ENCODE measurements at regions not wholly inside any gene's neighbourhood (a gene's known extent, or its start where the extent isn't known, plus 50 kb on each side); places are given as distances from the start of the nearest gene placed in this dataset.

DNA sequence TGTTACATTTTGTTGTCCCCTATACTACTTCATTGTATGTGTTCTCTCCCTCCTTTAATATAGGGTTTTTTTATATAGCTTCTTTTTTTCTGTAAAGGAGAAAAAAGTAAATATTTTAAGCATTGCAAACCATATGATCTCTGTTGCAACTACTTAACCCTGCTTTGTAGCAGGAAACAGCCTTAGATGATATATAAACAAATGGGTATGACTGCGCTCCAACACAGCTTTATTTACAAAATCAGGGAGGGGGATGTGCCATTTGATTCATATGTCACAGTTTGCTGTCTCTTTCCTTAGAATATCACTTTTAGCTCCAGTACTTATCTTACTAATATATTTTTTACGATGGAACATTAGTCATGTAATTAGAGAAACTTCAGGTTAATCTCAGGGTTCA is 155.2 kb upstream of the GNAI1 start (continued):
- TF ChIP-seq, protein P1, sequence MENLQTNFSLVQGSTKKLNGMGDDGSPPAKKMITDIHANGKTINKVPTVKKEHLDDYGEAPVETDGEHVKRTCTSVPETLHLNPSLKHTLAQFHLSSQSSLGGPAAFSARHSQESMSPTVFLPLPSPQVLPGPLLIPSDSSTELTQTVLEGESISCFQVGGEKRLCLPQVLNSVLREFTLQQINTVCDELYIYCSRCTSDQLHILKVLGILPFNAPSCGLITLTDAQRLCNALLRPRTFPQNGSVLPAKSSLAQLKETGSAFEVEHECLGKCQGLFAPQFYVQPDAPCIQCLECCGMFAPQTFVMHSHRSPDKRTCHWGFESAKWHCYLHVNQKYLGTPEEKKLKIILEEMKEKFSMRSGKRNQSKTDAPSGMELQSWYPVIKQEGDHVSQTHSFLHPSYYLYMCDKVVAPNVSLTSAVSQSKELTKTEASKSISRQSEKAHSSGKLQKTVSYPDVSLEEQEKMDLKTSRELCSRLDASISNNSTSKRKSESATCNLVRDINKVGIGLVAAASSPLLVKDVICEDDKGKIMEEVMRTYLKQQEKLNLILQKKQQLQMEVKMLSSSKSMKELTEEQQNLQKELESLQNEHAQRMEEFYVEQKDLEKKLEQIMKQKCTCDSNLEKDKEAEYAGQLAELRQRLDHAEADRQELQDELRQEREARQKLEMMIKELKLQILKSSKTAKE (IDR thresholded peaks at IDR 0.05; ENCODE audit: low read depth, poor library complexity, severe bottlenecking) = no peak
- TF ChIP-seq TCF7 (IDR thresholded peaks at IDR 0.05; ENCODE audit: borderline replicate concordance) (no peak), POLR2AphosphoS2 (IDR thresholded peaks at IDR 0.05; ENCODE audit: low read depth, low read length) (no peak), EZH2 (IDR thresholded peaks at IDR 0.05; ENCODE audit: borderline replicate concordance, control insufficient read depth, low read depth, low read length) (no peak), ZNF622 (IDR thresholded peaks at IDR 0.05) (no peak), EGR1 (IDR thresholded peaks at IDR 0.05; ENCODE audit: borderline replicate concordance in 1 of 2, low read depth in 2 of 2, low read length in 2 of 2) (no peak)

DNA sequence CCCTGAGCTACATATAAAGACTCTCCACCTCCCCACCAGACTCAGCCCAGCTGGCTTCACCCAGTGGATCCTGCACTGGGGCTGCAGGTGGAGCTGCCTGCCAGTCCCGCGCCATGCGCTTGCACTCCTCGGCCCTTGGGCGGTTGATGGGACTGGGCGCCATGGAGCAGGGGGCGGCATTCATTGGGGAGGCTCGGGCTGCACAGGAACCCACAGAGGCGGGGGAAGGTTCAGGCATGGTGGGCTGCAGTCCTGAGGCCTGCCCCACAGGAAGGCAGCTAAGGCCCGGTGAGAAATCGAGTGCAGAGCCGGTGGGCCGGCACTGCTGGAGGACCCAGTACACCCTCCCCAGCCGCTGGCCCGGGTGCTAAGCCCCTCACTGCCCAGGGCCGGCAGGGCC is 157.2 kb upstream of the GNAI1 start:
- POLR2A ChIA-PET = no interaction called here
- H3K4me3 ChIP-seq = no peak overlapping the region
- BruUV-seq (replicated peaks) = no TSS peak
- intact Hi-C loops (cut with micrococcal nuclease; ENCODE audit: unreplicated experiment) (no loop called here), in situ Hi-C loops (cut with MboI) (no loop called here)
- CTCF ChIA-PET = no interaction called here
- H2AFZ ChIP-seq (ENCODE audit: control insufficient read depth, low read depth, low read length) = no peak overlapping the region
- RAD21 ChIA-PET (ENCODE audit: unreplicated experiment) = no interaction called here
- SMC1A ChIA-PET (ENCODE audit: uncharacterized antibody, unreplicated experiment) = no interaction called here
- no peaks in the 10 kb centered on the region for H3K36me3 ChIP-seq (ENCODE audit: control insufficient read depth in 2 of 2, insufficient read depth in 2 of 2, low read length in 1 of 2)
- FAIRE-seq (no peak), DNase-seq (ENCODE audit: low read depth, low spot score) (no peak), ATAC-seq (no peak)
- no peaks in the 10 kb centered on the region for H4K20me1 ChIP-seq (ENCODE audit: control insufficient read depth, insufficient read depth)
- H3K4me2 ChIP-seq (ENCODE audit: control insufficient read depth, insufficient read depth) = no peak overlapping the region
- WGBS (ENCODE audit: insufficient coverage, insufficient replicate concordance, low lambda C conversion rate, missing lambda C conversion rate) = 72% methylated on average over 13 of the region's 16 CpGs
- H3K4me1 ChIP-seq (ENCODE audit: control insufficient read depth, insufficient read depth, low read length) = no peaks in the 10 kb centered on the region
- no peaks in the 10 kb centered on the region for H3K9me3 ChIP-seq (replicated peaks; ENCODE audit: control insufficient read depth, insufficient read depth, low read length)
- no peaks in the 10 kb centered on the region for H3K79me2 ChIP-seq (ENCODE audit: control insufficient read depth, insufficient read depth, low read length)
- no peak overlapping the region for H3K27ac ChIP-seq (ENCODE audit: control insufficient read depth, insufficient read depth)
- H3K9ac ChIP-seq (ENCODE audit: control insufficient read depth, insufficient read depth, low read length) = no peak overlapping the region
- no peaks in the 10 kb centered on the region for H3K27me3 ChIP-seq (replicated peaks in 1 of 2; ENCODE audit: control insufficient read depth in 2 of 2, insufficient read depth in 2 of 2, low read length in 1 of 2)
- TF ChIP-seq BHLHE40 (IDR thresholded peaks at IDR 0.05; ENCODE audit: borderline replicate concordance in 1 of 2, low read depth in 2 of 2, low read length in 1 of 2) = no peak
- TF ChIP-seq, protein P2, sequence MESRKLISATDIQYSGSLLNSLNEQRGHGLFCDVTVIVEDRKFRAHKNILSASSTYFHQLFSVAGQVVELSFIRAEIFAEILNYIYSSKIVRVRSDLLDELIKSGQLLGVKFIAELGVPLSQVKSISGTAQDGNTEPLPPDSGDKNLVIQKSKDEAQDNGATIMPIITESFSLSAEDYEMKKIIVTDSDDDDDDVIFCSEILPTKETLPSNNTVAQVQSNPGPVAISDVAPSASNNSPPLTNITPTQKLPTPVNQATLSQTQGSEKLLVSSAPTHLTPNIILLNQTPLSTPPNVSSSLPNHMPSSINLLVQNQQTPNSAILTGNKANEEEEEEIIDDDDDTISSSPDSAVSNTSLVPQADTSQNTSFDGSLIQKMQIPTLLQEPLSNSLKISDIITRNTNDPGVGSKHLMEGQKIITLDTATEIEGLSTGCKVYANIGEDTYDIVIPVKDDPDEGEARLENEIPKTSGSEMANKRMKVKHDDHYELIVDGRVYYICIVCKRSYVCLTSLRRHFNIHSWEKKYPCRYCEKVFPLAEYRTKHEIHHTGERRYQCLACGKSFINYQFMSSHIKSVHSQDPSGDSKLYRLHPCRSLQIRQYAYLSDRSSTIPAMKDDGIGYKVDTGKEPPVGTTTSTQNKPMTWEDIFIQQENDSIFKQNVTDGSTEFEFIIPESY (IDR thresholded peaks at IDR 0.05) = no peak
- no peak for TF ChIP-seq CREB1 (IDR thresholded peaks at IDR 0.05; ENCODE audit: low read depth)
- TF ChIP-seq RAD21 (IDR thresholded peaks at IDR 0.05; ENCODE audit: insufficient read depth, low read depth, low read length) = no peak
- TF ChIP-seq, protein P3, sequence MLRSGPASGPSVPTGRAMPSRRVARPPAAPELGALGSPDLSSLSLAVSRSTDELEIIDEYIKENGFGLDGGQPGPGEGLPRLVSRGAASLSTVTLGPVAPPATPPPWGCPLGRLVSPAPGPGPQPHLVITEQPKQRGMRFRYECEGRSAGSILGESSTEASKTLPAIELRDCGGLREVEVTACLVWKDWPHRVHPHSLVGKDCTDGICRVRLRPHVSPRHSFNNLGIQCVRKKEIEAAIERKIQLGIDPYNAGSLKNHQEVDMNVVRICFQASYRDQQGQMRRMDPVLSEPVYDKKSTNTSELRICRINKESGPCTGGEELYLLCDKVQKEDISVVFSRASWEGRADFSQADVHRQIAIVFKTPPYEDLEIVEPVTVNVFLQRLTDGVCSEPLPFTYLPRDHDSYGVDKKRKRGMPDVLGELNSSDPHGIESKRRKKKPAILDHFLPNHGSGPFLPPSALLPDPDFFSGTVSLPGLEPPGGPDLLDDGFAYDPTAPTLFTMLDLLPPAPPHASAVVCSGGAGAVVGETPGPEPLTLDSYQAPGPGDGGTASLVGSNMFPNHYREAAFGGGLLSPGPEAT (IDR thresholded peaks at IDR 0.05; ENCODE audit: low read depth) = no peak
- TF ChIP-seq, protein P4, sequence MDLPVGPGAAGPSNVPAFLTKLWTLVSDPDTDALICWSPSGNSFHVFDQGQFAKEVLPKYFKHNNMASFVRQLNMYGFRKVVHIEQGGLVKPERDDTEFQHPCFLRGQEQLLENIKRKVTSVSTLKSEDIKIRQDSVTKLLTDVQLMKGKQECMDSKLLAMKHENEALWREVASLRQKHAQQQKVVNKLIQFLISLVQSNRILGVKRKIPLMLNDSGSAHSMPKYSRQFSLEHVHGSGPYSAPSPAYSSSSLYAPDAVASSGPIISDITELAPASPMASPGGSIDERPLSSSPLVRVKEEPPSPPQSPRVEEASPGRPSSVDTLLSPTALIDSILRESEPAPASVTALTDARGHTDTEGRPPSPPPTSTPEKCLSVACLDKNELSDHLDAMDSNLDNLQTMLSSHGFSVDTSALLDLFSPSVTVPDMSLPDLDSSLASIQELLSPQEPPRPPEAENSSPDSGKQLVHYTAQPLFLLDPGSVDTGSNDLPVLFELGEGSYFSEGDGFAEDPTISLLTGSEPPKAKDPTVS (IDR thresholded peaks at IDR 0.05; ENCODE audit: low read depth, low read length) = no peak
- TF ChIP-seq, protein P5, sequence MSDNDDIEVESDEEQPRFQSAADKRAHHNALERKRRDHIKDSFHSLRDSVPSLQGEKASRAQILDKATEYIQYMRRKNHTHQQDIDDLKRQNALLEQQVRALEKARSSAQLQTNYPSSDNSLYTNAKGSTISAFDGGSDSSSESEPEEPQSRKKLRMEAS (IDR thresholded peaks at IDR 0.05; ENCODE audit: low read depth, low read length) = no peak
- TF ChIP-seq EZH2 (IDR thresholded peaks at IDR 0.05; ENCODE audit: borderline replicate concordance, control insufficient read depth, low read depth, low read length) = no peak
- no peak for TF ChIP-seq HDAC2 (IDR thresholded peaks at IDR 0.05)
- TF ChIP-seq ZNF217 (IDR thresholded peaks at IDR 0.05) = no peak
- no peak for TF ChIP-seq STAT3 (IDR thresholded peaks at IDR 0.05; ENCODE audit: low read depth, low read length)
- no peak for TF ChIP-seq SMC3 (IDR thresholded peaks at IDR 0.05; ENCODE audit: borderline replicate concordance, low read length)
